ENCODE measurements at regions not wholly inside any gene's neighbourhood (a gene's known extent, or its start where the extent isn't known, plus 50 kb on each side); places are given as distances from the start of the nearest gene placed in this dataset.
"Not testable (repeated sequence)": the region's sequence is repeated elsewhere in the genome, so short reads cannot be mapped to it uniquely, and the experiment has no call there.

DNA sequence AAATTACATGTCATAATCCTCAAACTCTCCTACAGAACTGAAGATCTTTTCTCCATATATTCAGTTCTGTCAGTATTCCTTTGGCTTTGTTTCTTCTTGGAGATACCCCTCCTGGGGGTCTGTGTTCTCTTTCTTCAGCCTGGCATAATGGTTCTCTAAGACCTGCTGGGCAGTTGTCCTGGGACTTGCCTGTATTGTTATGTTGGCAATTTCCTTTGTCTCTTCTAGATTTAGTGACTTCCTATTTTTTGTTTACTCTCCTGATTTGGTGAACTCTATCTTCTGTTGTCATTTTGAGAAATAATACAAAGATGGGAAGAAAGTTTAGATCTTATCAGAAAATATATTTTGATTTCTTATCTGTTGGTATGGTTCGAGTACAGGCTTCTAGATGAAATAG, 127.8 kb downstream of the GOSR1 start:
- no peaks in the 10 kb centered on the region; the same call in 1 of the 2 replicates for H3K36me3 ChIP-seq
- no peak overlapping the region for H3K27ac ChIP-seq
- DNase-seq = no peak
- H3K9me3 ChIP-seq (ENCODE audit: severe bottlenecking) = no peaks in the 10 kb centered on the region
- no peaks in the 10 kb centered on the region for H3K27me3 ChIP-seq (ENCODE audit: insufficient read depth, low read depth, severe bottlenecking)
- TF ChIP-seq, protein P1, sequence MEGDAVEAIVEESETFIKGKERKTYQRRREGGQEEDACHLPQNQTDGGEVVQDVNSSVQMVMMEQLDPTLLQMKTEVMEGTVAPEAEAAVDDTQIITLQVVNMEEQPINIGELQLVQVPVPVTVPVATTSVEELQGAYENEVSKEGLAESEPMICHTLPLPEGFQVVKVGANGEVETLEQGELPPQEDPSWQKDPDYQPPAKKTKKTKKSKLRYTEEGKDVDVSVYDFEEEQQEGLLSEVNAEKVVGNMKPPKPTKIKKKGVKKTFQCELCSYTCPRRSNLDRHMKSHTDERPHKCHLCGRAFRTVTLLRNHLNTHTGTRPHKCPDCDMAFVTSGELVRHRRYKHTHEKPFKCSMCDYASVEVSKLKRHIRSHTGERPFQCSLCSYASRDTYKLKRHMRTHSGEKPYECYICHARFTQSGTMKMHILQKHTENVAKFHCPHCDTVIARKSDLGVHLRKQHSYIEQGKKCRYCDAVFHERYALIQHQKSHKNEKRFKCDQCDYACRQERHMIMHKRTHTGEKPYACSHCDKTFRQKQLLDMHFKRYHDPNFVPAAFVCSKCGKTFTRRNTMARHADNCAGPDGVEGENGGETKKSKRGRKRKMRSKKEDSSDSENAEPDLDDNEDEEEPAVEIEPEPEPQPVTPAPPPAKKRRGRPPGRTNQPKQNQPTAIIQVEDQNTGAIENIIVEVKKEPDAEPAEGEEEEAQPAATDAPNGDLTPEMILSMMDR (IDR thresholded peaks at IDR 0.05; ENCODE audit: low read depth, low read length) = no peak
- no peak overlapping the region for H3K4me3 ChIP-seq (ENCODE audit: low read depth, low read length)

DNA sequence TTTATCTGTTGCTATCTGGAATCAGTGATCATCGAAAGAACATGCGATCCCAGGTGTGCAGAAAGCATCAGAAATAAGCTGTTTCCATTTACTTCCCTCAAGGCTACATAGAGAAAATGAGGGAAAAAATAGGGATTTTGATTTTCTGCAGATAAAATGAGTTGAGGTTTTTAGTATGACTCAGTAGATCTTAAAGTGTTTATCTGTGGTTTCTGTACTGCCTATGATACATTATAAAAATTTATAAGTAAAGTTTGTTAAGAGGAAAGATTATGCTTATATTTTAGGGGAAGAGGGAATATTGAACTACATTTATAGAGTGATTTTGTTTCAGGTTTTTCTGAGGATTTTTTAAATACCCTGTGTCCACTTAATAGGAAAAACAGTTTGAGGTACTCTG, 125.2 kb downstream of the GOSR1 start:
- not testable (repeated sequence) for H3K9me3 ChIP-seq (ENCODE audit: severe bottlenecking); H3K36me3 ChIP-seq; H3K27ac ChIP-seq; H3K27me3 ChIP-seq (ENCODE audit: insufficient read depth, low read depth, severe bottlenecking); DNase-seq
- 0 out of 2 replicates have a peak overlapping the region, but pooled peaks have one; percentile 32 for H3K4me3 ChIP-seq (ENCODE audit: low read depth, low read length)

DNA sequence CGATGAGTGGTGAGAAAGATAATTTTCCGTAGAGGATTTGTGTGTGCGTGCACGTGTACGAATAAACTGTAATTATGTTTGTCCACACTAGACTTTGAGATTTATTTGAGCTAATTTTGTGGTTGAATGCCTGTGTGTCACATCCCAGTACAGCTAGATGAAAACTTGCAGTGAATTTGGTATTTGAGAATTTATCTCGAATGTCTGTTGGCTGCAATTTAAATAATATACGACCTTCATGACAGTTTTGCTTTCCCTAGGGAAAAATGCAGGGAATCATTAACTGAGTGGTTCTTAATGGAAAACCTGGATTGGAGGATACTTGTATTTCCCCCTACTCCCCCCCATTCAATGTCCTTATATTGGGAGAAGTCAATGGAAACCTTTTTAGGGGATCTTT, 124.8 kb downstream of the GOSR1 start:
- H3K27ac ChIP-seq; H3K9me3 ChIP-seq (ENCODE audit: severe bottlenecking); H3K27me3 ChIP-seq (ENCODE audit: insufficient read depth, low read depth, severe bottlenecking); H3K36me3 ChIP-seq; DNase-seq: not testable (repeated sequence)
- H3K4me3 ChIP-seq (ENCODE audit: low read depth, low read length) = peak overlapping the region; percentile 32

DNA sequence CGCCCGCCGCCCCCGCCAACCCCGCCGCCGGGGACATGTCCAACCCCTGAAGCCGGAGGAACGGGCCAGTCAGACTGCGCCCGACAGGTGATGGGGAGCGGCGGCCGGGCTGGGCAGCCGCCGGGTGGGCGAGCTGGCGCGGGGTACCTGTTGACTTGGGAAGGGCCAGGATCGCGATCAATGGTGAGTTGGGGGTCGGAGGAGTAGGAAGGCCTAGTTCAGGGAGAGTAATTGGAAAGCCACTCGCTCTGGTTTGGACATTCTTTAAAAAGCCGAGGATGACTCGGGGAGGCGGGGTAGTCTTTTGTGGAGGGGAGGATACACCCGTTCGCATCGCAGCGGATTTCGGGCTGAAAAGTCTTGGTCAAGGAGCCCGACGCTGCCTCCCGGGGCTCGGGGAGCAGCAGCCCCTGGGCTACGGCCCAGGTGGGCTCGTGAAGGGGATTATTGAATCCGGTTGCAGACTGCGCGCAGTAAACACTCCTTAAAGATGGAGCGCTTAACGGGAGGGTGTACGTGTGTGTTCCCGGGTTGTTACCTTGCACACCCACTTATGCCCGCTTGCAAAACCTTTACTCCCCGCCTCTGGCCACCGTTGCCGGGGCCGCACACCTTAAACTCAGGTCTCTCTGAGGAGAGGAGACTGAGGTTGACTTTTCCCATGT, 123.8 kb downstream of the GOSR1 start:
- peak; percentile 25 for DNase-seq
- H3K4me3 ChIP-seq (ENCODE audit: low read depth, low read length) = peak overlapping the region; percentile 98
- no peaks in the 10 kb centered on the region; the same call in 1 of the 2 replicates for H3K36me3 ChIP-seq
- peaks cover 4% of the 10 kb centered on the region for H3K9me3 ChIP-seq (ENCODE audit: severe bottlenecking)
- H3K27ac ChIP-seq = peak overlapping the region; percentile 93
- no peaks in the 10 kb centered on the region for H3K27me3 ChIP-seq (ENCODE audit: insufficient read depth, low read depth, severe bottlenecking)
- TF ChIP-seq, protein P1 (IDR thresholded peaks at IDR 0.05; ENCODE audit: low read depth, low read length) = no peak

DNA sequence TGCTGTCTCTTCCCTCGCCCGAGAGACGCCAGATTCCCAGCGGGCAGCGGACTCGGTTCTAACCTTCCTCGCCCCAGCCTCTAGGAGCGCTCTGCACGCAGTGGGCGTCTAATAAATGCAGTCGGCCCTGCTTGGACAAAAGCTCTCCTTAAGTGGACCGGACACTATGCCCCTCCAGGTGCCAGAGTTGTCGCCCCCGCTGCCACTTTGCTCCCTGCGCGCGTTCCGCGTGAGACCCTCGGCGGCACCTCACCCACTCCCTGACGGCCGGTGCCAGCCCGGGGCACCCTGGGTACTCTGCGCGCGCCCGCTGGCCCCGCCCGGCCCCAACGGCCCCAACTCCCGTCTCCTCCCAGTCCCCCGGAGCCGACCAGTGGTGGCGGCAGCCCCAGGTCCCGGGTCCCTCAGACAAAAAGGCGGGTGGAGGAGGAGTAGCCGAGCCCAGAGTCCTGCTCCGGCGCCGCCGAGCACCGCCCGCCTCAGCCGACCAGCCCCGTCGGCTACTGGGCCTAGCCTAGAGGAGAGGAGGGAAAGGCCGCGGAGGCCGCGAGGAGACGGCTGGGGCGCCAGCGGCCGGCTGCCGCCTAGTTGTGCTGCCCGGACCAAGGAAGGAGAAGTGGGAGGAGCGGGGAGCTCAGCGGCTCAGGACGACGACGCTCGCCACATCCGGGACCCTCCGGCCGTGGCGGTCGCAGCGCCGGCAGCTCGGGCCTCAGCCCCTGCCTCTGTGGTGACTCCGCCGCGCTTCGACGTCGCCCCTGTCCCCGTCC, 123.0 kb downstream of the GOSR1 start:
- peak overlapping the region; percentile 93 for H3K27ac ChIP-seq
- DNase-seq = peak; percentile 87

DNA sequence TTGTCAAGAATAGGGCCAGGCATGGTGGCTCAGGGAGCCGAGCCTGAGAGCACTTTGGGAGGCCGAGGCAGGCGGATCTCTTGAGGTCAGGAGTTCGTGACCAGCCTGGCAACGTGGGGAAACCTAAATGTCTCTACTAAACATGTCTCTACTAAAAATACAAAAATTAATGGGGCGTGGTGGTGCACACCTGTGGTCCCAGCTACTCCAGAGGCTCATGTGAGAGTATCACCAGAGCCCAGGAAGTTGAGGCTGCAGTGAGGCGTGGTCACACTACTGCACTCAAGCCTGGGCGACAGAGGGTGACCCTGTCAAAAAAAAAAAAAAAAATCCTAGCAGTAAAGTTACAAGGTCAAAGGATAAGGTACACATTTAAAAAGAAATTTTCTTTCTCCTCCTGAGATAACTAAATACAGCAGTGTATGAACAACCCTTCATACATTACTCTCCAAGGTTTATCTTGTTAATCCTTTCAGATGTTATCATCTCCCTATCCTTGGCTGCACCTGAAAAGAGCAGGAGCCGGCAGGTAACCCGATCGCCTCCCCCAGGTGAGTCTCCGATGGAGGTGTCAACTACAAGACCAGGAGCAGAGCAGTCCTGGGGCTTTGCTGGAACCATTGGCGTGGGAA, 122.3 kb downstream of the GOSR1 start:
- DNase-seq = no peak
- Histone ChIP-seq H3K27ac (peak overlapping the region; percentile 93), H3K36me3 (no peaks in the 10 kb centered on the region; the same call in 1 of the 2 replicates), H3K27me3 (ENCODE audit: insufficient read depth, low read depth, severe bottlenecking) (no peaks in the 10 kb centered on the region), H3K9me3 (ENCODE audit: severe bottlenecking) (peaks cover 4% of the 10 kb centered on the region), H3K4me3 (ENCODE audit: low read depth, low read length) (peak overlapping the region; percentile 98)
- TF ChIP-seq, protein P1 (IDR thresholded peaks at IDR 0.05; ENCODE audit: low read depth, low read length) = no peak

More for the DNA sequence above, 123.0 kb downstream of the GOSR1 start:
- Histone ChIP-seq H3K27me3 (ENCODE audit: insufficient read depth, low read depth, severe bottlenecking) (no peaks in the 10 kb centered on the region), H3K36me3 (no peaks in the 10 kb centered on the region; the same call in 1 of the 2 replicates), H3K9me3 (ENCODE audit: severe bottlenecking) (peaks cover 4% of the 10 kb centered on the region), H3K4me3 (ENCODE audit: low read depth, low read length) (peak overlapping the region; percentile 98)
- TF ChIP-seq, protein P1 (IDR thresholded peaks at IDR 0.05; ENCODE audit: low read depth, low read length) = peak; percentile 60

All from WERI-Rb-1 (cell line).